Fibroblast of villous mesenchyme (primary cell): ENCODE measurements at regions not wholly inside any gene's neighbourhood (a gene's known extent, or its start where the extent isn't known, plus 50 kb on each side); places are given as distances from the start of the nearest gene placed in this dataset.

ENCODE experiments used
- DNase-seq: peaks from one replicate; pipeline ENCODE4 v3.0.0-alpha.2; 2010; ENCODE audit warnings: low read depth
- H3K4me3 ChIP-seq: 2 replicates; pipeline ENCODE4 v1.5.1; 2011; ENCODE audit warnings: low read depth, mild to moderate bottlenecking, low read length
- CTCF ChIP-seq: IDR thresholded peaks from 2 replicates; pipeline ENCODE4 v1.5.1; 2012; ENCODE audit warnings: low read depth, mild to moderate bottlenecking, low read length; ENCODE audit not compliant: insufficient read depth

DNA sequence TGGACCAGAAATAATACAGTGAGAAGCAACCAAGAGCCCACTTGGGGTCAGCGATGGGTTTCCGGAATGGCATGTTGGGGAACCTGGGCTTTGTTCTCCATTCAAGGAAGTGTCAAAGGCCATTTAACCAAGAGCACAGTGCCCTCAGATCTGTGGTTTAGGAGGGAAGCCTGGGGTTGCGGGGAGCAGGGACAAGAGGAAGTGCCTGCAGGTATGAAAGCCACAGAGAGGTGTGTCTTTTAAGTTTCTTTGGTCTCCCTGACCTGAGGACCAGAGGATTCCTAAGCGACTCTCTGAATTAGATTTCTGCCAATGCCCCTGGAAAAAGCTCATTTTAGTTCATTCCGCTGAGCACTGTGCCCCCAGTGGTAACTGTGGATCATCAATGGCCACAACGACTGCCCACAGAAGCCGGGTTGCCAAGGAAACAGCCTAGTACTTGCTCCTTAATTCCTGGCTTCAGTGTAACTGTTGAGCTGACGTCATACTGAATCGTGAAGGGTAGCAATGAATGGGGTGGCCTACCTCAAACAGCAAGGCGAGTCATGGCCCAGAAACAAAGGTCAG is 107.3 kb upstream of the SPIN1 start:
- TF ChIP-seq CTCF = no peak
- H3K4me3 ChIP-seq = no peak overlapping the region
- peak; percentile 12 for DNase-seq

- no peak overlapping the region for H3K4me3 ChIP-seq
- DNase-seq = no peak
- TF ChIP-seq CTCF = no peak
These were observed 110.2 kb upstream of the SPIN1 start for GRCh38 chr9:88278036-88278435.

DNA sequence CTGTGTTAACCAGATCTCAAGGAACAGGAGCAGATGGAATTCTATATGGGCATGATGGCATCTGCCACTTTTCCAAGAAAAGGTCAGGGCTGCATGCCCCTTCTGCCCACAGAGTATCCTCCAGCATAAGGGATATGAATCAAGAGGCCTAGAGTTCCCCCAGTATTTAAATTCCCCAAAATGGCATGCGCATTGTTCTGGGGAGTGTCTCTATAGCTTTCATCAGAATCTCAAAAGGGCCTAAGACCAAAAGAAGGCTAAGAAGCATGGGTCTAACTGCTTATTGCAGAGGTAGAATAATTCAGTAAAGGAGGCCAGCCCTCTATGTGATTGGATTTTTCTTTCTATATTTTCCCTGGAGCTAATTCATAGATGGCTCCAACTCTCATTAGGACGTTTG is 114.2 kb upstream of the SPIN1 start:
- TF ChIP-seq CTCF = no peak
- H3K4me3 ChIP-seq = no peak overlapping the region
- DNase-seq = no peak

DNA sequence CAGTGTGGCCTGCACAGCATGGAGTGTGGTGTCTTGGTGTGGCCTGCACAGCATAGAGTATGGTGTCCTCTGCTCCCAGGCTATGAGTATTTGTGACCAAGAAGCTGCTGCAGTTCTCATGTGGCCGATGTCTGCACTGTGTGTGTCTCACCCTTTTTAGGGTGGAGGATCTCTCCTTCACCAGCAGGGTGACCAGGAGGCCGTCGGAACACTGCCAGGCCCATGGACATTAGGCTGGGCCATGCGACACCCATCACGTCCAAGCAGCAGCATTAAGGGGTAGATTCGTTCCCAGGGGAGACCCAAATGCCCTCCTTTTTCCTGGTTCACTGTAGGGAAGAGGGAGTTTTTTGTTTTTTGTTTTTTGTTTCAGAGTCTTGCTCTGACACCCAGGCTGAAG is 115.3 kb upstream of the SPIN1 start:
- no peak overlapping the region for H3K4me3 ChIP-seq
- DNase-seq = no peak
- TF ChIP-seq CTCF = no peak

DNA sequence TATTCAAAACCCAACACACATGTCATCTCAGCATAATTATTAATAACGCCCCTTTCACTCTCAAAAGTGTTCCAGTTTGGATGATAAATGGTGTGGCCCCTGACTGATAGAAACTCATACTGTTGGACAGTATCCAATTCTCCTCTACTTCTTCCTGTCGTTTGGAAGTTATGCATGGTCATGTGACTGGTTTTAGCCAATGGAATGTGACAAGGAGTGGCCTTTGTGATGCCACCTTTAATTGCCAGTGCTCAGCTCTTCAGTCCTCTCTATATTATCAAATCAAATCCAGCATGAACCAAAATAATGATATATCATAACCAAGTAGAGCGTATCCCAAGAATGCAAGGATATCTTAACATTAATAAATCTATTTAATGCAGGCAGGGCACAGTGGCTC is 117.8 kb upstream of the SPIN1 start:
- DNase-seq = no peak
- H3K4me3 ChIP-seq = no peak overlapping the region
- no peak for TF ChIP-seq CTCF

GRCh38 chr9:88268886-88269285 is 119.4 kb upstream of the SPIN1 start:
- no peak for DNase-seq
- H3K4me3 ChIP-seq = no peak overlapping the region
- no peak for TF ChIP-seq CTCF

DNA sequence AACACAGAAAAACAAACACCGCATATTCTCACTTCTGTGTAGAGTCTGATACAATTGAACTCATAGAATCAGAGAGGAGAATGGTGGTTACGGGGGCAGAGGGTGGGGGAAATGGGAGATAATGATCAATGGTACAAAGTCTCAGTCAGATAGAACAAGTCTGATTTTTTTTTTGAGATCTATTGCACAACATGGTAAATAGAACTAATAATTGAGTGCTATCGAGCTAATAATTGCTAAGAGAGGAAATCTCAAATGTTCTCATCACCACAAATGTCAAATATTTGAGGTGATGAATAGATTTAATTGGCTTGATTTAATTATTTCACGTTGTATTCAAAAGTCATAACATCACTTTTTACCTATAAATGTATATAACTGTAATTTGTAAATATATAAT is 121.0 kb upstream of the SPIN1 start:
- TF ChIP-seq CTCF = no peak
- no peak for DNase-seq
- H3K4me3 ChIP-seq = no peak overlapping the region
